SHP77 treated with DMSO at 0.1 percent for 48 hours (cell line): ENCODE measurements at regions not wholly inside any gene's neighbourhood (a gene's known extent, or its start where the extent isn't known, plus 50 kb on each side); places are given as distances from the start of the nearest gene placed in this dataset.

Source experiments
- DNase-seq: peaks from one replicate; lab custom pipeline; 2025; lab: John Stamatoyannopoulos, UW

GRCh38 chr3:30331519-30331918, 274.9 kb upstream of the TGFBR2 start:
- DNase-seq = no peak

- DNase-seq = no peak
These were observed 274.0 kb upstream of the TGFBR2 start for GRCh38 chr3:30332196-30333021.

- no peak for DNase-seq
These were observed 273.3 kb upstream of the TGFBR2 start for GRCh38 chr3:30333143-30333542.

GRCh38 chr3:30333903-30334302, 272.5 kb upstream of the TGFBR2 start:
- DNase-seq = no peak

- DNase-seq = no peak
These were observed 265.9 kb upstream of the TGFBR2 start for GRCh38 chr3:30340500-30340899.

GRCh38 chr3:30341079-30341478, 265.3 kb upstream of the TGFBR2 start:
- no peak for DNase-seq

- DNase-seq = no peak
These were observed 264.6 kb upstream of the TGFBR2 start for GRCh38 chr3:30341851-30342250.

- DNase-seq = no peak
These were observed 263.9 kb upstream of the TGFBR2 start for GRCh38 chr3:30342318-30343060.

- DNase-seq = no peak
These were observed 263.2 kb upstream of the TGFBR2 start for GRCh38 chr3:30343067-30343831.

GRCh38 chr3:30343861-30344260, 262.5 kb upstream of the TGFBR2 start:
- no peak for DNase-seq

- DNase-seq = no peak
These were observed 262.1 kb upstream of the TGFBR2 start for GRCh38 chr3:30344288-30344687.

- DNase-seq = no peak
These were observed 259.5 kb upstream of the TGFBR2 start for GRCh38 chr3:30346933-30347320.

GRCh38 chr3:30347679-30348216, 258.7 kb upstream of the TGFBR2 start:
- no peak for DNase-seq

- DNase-seq = no peak
These were observed 256.9 kb upstream of the TGFBR2 start for GRCh38 chr3:30349507-30349906.

- DNase-seq = no peak
These were observed 256.4 kb upstream of the TGFBR2 start for GRCh38 chr3:30350011-30350410.

- no peak for DNase-seq
These were observed 255.5 kb upstream of the TGFBR2 start for GRCh38 chr3:30350901-30351300.

- DNase-seq = no peak
These were observed 253.7 kb upstream of the TGFBR2 start for GRCh38 chr3:30352410-30353318.

- no peak for DNase-seq
These were observed 252.5 kb upstream of the TGFBR2 start for GRCh38 chr3:30353711-30354467.

- DNase-seq = no peak
These were observed 251.9 kb upstream of the TGFBR2 start for GRCh38 chr3:30354513-30354912.

- peak; percentile 69 for DNase-seq
These were observed 251.4 kb upstream of the TGFBR2 start for GRCh38 chr3:30354972-30355371.

GRCh38 chr3:30355622-30356021, 250.8 kb upstream of the TGFBR2 start:
- DNase-seq = no peak
